GM10266 (cell line): ENCODE measurements at regions not wholly inside any gene's neighbourhood (a gene's known extent, or its start where the extent isn't known, plus 50 kb on each side); places are given as distances from the start of the nearest gene placed in this dataset.

Source experiments
- DNase-seq: peaks from one replicate; pipeline ENCODE4 v3.0.0; 2012; ENCODE audit errors: extremely low spot score
- TF ChIP-seq, protein P1 (sequence below): IDR thresholded peaks from 2 replicates; pipeline ENCODE4 v1.5.1; 2012; ENCODE audit warnings: mild to moderate bottlenecking, low read depth; ENCODE audit not compliant: control insufficient read depth, insufficient read depth; ENCODE audit errors: missing control alignments

DNA sequence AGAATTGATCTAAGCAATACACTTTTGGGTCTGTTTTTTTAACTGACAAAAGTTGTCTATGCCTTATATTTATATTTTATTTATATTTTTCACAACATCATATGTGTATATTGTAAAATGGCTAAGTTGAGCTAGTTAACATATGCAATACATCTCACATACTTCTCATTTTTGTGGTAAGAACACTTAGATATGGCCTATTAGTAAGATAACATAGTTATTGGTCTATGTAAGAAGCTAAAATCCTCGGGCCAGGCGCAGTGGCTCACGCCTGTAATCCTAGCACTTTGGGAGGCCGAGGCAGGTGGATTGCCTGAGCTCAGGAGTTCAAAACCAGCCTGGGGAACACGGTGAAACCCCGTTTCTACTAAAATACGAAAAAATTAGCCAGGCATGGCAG lies 275.6 kb upstream of the ID2 start:
- TF ChIP-seq, protein P1, sequence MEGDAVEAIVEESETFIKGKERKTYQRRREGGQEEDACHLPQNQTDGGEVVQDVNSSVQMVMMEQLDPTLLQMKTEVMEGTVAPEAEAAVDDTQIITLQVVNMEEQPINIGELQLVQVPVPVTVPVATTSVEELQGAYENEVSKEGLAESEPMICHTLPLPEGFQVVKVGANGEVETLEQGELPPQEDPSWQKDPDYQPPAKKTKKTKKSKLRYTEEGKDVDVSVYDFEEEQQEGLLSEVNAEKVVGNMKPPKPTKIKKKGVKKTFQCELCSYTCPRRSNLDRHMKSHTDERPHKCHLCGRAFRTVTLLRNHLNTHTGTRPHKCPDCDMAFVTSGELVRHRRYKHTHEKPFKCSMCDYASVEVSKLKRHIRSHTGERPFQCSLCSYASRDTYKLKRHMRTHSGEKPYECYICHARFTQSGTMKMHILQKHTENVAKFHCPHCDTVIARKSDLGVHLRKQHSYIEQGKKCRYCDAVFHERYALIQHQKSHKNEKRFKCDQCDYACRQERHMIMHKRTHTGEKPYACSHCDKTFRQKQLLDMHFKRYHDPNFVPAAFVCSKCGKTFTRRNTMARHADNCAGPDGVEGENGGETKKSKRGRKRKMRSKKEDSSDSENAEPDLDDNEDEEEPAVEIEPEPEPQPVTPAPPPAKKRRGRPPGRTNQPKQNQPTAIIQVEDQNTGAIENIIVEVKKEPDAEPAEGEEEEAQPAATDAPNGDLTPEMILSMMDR, result no peak
- no peak for DNase-seq

DNA sequence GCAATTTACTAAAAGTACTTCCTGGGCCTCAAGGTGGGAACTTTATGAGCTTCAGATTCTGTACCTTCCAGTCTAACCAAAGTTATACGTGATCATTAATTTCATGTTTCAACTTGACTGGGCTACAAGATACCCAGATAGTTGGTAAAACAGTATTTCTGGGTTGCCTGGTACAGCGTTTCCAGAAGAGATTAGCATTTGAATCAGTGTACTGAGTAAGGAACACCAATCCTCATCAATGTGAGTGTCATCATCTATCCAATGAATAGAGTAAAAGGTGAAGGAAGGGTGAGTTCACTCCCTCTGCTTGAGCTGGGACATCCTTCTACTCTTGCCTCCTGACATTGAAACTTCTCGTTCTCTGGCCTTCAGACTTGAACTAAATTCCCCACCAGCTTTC lies 274.5 kb upstream of the ID2 start:
- DNase-seq, result no peak
- TF ChIP-seq, protein P1, result no peak

DNA sequence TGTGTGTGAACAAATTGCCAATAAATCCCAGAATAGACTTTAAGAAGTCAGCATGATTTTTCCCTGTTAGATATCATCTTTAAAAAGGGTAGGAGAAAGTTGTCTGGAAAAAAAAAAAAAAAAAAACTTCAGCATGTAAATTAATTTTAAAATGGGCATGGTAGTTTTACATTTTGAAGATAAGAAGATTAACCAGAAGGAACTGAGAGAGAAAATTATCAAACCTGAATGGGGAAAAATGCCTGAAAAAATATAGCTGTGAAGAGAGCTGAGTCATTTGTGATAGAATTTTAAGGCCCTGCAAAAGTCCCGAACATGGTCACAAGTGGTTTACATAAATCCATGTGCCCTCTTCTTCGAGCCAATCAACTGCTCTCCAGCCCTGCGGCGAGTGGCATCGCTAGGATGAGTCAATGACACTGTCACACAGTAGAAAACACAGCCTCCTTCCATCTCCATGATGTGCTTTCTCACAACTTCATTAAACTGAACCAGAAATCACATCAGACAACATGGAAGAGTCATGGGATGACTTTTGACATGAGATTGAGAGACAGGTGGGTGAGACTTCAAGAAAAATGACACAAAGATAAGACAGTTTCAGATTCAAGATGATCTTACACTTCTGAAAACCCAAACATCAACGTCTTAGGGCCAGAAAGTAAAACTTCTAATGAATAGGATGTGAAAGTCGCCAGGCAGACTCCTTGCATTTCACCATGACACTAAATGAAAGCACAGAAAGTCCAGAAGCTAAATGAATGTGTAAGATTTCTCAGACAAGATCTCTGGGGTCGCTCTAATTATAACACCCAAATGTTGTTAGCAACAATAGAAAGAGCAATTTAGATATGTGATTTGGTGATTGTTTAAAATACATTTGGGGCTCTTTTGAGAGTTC lies 273.0 kb upstream of the ID2 start:
- TF ChIP-seq, protein P1, result no peak
- peak; percentile 67 for DNase-seq

DNA sequence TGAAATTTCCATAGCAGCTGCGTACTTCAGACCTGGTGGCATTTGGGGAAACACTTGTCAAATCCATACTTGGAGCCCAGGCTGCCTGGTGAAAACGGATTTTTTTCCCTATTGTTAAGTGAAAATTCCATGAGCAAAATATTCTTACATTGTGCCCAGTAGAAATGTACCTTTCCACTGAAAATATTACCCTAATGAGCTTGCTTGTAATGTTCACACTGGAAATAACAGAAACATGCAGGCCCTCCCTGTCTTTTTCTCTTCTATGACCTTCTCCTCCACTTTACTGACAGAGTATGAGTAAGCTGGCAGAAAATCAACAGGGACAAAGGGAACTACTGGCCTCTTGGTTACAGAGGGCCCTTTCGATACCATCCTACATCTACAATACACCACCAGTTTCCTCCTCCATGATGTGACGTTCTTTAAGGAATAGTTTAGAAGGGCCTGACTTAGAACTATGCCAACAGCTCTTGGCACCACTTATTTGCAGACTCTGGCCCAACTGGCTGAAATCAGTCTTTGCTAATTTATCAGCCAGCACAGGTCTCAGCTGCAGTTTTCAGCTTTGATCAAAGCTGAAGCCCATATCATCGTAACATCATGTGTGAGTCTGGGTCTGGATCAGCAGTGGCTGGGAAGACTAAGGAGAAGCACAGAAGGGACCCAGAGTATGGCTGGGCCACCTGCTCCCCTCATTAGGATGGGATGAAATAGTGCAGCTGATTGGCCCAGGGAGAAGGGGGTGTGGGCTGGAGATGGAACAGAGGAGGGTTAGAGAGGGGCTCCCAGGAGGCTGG lies 272.2 kb upstream of the ID2 start:
- TF ChIP-seq, protein P1, result no peak

DNA sequence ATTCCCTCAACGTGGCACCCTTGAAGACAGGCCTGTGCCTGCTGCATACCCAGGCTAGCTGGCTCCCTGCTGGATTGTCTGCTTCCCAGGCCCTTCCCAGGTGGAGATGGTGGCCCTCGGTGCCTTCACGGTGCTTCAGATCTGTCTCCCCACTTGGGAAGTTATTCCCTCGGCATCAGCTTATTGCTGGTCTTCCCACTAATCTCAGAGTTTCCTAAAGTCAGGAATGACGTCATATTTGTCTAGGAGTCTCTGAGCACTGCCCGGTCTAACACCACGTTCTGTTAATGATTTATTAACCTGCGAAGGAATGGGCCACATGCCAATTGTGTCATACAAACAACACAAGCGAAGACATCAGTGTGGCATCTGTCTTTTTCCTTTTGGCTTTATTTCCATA lies 269.8 kb upstream of the ID2 start:
- DNase-seq, result no peak
- TF ChIP-seq, protein P1, result no peak

More for the DNA sequence above, 272.2 kb upstream of the ID2 start:
- no peak for DNase-seq

DNA sequence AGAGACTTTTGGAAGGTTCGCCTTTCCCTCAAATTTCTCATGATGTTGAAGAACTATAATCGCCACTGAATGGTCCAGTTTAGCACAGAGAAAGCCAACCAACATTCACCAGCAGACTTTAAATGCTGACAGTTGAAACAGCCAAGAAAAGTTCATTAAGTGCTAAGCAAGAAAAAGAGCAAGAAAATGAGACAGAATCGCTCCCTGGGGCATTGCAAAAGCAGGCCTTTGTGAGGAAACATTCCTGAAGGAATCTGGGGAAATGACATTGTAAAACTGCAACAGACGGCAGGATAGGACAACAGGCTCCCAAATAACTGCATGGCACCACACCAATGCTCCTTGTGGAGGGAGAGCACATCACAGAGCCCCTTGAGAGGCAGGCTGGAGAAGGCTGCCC lies 269.3 kb upstream of the ID2 start:
- TF ChIP-seq, protein P1, result no peak

More for the DNA sequence above, 269.3 kb upstream of the ID2 start:
- DNase-seq, result no peak
